ENCODE measurements at regions not wholly inside any gene's neighbourhood (a gene's known extent, or its start where the extent isn't known, plus 50 kb on each side); places are given as distances from the start of the nearest gene placed in this dataset.

DNA sequence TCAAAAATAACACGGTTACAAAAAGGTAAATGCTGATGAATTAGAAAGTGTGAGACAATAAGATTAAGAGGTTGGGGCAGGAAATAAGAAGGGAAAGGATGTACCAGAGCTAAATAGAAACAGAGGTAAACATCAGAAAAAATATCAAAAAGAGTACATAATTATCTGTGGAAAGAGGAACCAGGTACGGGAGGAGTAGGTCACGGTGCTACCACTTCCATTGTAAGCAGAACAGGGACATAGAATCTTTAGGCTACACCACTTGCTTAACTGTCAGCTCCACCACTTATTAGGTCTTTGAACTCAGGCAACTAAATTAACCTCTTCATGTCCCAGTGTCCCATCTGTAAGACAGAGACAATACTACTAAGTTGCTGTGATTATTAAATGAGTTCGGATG lies 350.3 kb downstream of the LRATD1 start:
- Histone ChIP-seq H3K36me3 (ENCODE audit: control insufficient read depth, low read length) (no peaks in the 10 kb centered on the region), H3K9me2 (replicated peaks; ENCODE audit: control insufficient read depth, low read length) (no peaks in the 10 kb centered on the region), H3K27me3 (ENCODE audit: control insufficient read depth, low read length) (peaks cover 3% of the 10 kb centered on the region; the same call in 1 of the 2 replicates), H3K9me3 (ENCODE audit: control insufficient read depth, insufficient read depth, low read length) (no peaks in the 10 kb centered on the region), H3K4me2 (ENCODE audit: low read length) (no peak overlapping the region), H3K4me3 (ENCODE audit: low read length) (no peak overlapping the region), H3K27ac (ENCODE audit: low read depth, low read length) (no peak overlapping the region), H3F3A (ENCODE audit: control insufficient read depth, insufficient read depth) (no peaks in the 10 kb centered on the region), H3K4me1 (ENCODE audit: control insufficient read depth, low read length) (no peaks in the 10 kb centered on the region), H4K20me1 (ENCODE audit: control insufficient read depth, insufficient read depth, low read depth, low read length) (no peaks in the 10 kb centered on the region), H3K79me2 (ENCODE audit: control insufficient read depth, low read length) (no peaks in the 10 kb centered on the region)
- TF ChIP-seq EZH2phosphoT487 (IDR thresholded peaks at IDR 0.05; ENCODE audit: borderline replicate concordance, low read length): no peak
- TF ChIP-seq, protein P1, sequence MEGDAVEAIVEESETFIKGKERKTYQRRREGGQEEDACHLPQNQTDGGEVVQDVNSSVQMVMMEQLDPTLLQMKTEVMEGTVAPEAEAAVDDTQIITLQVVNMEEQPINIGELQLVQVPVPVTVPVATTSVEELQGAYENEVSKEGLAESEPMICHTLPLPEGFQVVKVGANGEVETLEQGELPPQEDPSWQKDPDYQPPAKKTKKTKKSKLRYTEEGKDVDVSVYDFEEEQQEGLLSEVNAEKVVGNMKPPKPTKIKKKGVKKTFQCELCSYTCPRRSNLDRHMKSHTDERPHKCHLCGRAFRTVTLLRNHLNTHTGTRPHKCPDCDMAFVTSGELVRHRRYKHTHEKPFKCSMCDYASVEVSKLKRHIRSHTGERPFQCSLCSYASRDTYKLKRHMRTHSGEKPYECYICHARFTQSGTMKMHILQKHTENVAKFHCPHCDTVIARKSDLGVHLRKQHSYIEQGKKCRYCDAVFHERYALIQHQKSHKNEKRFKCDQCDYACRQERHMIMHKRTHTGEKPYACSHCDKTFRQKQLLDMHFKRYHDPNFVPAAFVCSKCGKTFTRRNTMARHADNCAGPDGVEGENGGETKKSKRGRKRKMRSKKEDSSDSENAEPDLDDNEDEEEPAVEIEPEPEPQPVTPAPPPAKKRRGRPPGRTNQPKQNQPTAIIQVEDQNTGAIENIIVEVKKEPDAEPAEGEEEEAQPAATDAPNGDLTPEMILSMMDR (IDR thresholded peaks at IDR 0.05; ENCODE audit: low read depth, low read length, poor library complexity, severe bottlenecking): no peak

DNA sequence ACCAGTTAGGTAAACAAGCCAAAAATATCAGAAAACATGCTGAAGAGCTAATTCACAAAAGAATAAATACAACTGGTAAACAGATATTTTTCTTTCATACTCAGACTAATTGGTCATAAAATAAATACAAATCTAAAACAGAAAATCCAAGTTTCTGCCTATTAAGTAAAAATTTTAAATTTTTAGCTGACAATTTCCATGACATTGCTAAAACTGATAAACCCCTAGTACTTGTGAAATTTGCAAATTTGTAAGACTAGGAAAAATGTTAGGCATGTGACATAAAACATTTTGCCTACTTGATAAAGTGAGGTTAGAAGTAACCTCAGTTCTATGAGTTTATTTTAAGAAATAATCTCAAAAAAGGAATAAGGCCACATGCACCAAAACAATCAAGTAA lies 356.1 kb downstream of the LRATD1 start:
- TF ChIP-seq, protein P1 (IDR thresholded peaks at IDR 0.05; ENCODE audit: low read depth, low read length, poor library complexity, severe bottlenecking): no peak
- no peak for TF ChIP-seq EZH2phosphoT487 (IDR thresholded peaks at IDR 0.05; ENCODE audit: borderline replicate concordance, low read length)
- H3K27ac ChIP-seq (ENCODE audit: low read depth, low read length): no peak overlapping the region
- no peaks in the 10 kb centered on the region for H3K9me2 ChIP-seq (replicated peaks; ENCODE audit: control insufficient read depth, low read length)
- H3K9me3 ChIP-seq (ENCODE audit: control insufficient read depth, insufficient read depth, low read length): no peaks in the 10 kb centered on the region
- H3K4me1 ChIP-seq (ENCODE audit: control insufficient read depth, low read length): no peaks in the 10 kb centered on the region
- peaks cover 3% of the 10 kb centered on the region; the same call in 1 of the 2 replicates for H3K27me3 ChIP-seq (ENCODE audit: control insufficient read depth, low read length)
- H4K20me1 ChIP-seq (ENCODE audit: control insufficient read depth, insufficient read depth, low read depth, low read length): no peaks in the 10 kb centered on the region
- no peaks in the 10 kb centered on the region for H3K79me2 ChIP-seq (ENCODE audit: control insufficient read depth, low read length)
- no peak overlapping the region for H3K4me3 ChIP-seq (ENCODE audit: low read length)
- H3K4me2 ChIP-seq (ENCODE audit: low read length): no peak overlapping the region
- H3K36me3 ChIP-seq (ENCODE audit: control insufficient read depth, low read length): no peaks in the 10 kb centered on the region
- H3F3A ChIP-seq (ENCODE audit: control insufficient read depth, insufficient read depth): no peaks in the 10 kb centered on the region

DNA sequence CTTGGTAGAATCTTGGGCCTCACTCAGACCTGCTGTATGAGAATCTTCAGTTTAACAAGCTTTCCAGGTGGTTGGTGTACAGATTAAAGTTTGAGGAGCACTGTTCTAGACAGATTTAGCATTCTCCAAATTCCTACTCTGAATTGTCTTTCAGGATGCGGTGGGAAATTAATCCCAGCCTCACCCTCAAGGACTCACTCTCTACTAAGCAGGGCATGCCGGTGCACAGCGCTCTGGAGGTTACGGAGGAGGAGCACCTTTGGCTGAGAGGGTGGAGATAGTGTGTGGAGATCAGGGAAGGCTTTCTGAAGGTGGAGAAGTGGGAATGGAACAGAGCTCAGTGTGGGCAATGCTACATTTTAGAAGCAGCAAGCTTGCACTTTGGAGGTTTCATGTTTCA lies 359.2 kb downstream of the LRATD1 start:
- Histone ChIP-seq H3K79me2 (ENCODE audit: control insufficient read depth, low read length) (no peaks in the 10 kb centered on the region), H3K9me2 (replicated peaks; ENCODE audit: control insufficient read depth, low read length) (no peaks in the 10 kb centered on the region), H3F3A (ENCODE audit: control insufficient read depth, insufficient read depth) (no peaks in the 10 kb centered on the region), H3K4me1 (ENCODE audit: control insufficient read depth, low read length) (no peaks in the 10 kb centered on the region), H3K36me3 (ENCODE audit: control insufficient read depth, low read length) (no peaks in the 10 kb centered on the region), H4K20me1 (ENCODE audit: control insufficient read depth, insufficient read depth, low read depth, low read length) (no peaks in the 10 kb centered on the region), H3K27ac (ENCODE audit: low read depth, low read length) (no peak overlapping the region), H3K4me3 (ENCODE audit: low read length) (no peak overlapping the region), H3K27me3 (ENCODE audit: control insufficient read depth, low read length) (no peaks in the 10 kb centered on the region; the same call in 1 of the 2 replicates), H3K4me2 (ENCODE audit: low read length) (no peak overlapping the region), H3K9me3 (ENCODE audit: control insufficient read depth, insufficient read depth, low read length) (no peaks in the 10 kb centered on the region)
- TF ChIP-seq, protein P1 (IDR thresholded peaks at IDR 0.05; ENCODE audit: low read depth, low read length, poor library complexity, severe bottlenecking): no peak
- no peak for TF ChIP-seq EZH2phosphoT487 (IDR thresholded peaks at IDR 0.05; ENCODE audit: borderline replicate concordance, low read length)

Measured in DOHH2 (cell line).